Natural killer cell (primary cell): ENCODE measurements at regions not wholly inside any gene's neighbourhood (a gene's known extent, or its start where the extent isn't known, plus 50 kb on each side); places are given as distances from the start of the nearest gene placed in this dataset.

Source experiments
- ATAC-seq, 3 donors: fragments of 150-1000 bp in 2 of 3; fragments of 200-7000 bp in 1 of 3; cut with Tn5 transposase; 1 replicate in 1 of 3; 2 replicates in 2 of 3; pipeline ENCODE4 v1.10.0; 2021; ENCODE audit warnings: mild to moderate bottlenecking in 2 of 3, moderate library complexity in 2 of 3
- DNase-seq, 2 donors: peaks; one replicate each; pipeline versions ENCODE4 v3.0.0 to v3.0.0-alpha.2; 2013 to 2021; ENCODE audit warnings: mixed read lengths in 1 of 2
- H3K27ac ChIP-seq: one replicate; pipeline ENCODE4 v1.5.1; 2013; ENCODE audit warnings: mild to moderate bottlenecking, low read length
- H3K27me3 ChIP-seq: one replicate; pipeline ENCODE4 v1.6.1; 2013; ENCODE audit warnings: low read length; ENCODE audit not compliant: control insufficient read depth, insufficient read depth
- H3K36me3 ChIP-seq: one replicate; pipeline ENCODE4 v1.6.1; 2013; ENCODE audit warnings: low read length; ENCODE audit not compliant: control insufficient read depth, insufficient read depth
- H3K4me1 ChIP-seq: one replicate; pipeline ENCODE4 v1.6.1; 2013; ENCODE audit warnings: low read length; ENCODE audit not compliant: control insufficient read depth, insufficient read depth
- H3K4me3 ChIP-seq: one replicate; pipeline ENCODE4 v1.5.1; 2013; ENCODE audit warnings: low read length
- H3K9me3 ChIP-seq: one replicate; pipeline ENCODE4 v1.6.1; 2013; ENCODE audit warnings: low read length; ENCODE audit not compliant: control insufficient read depth, insufficient read depth
- H3K27ac Mint-ChIP-seq, 2 donors: one replicate each; pipeline ENCODE4 v1.8.0; 2022; ENCODE audit warnings: mild to moderate bottlenecking in 2 of 2, mixed read lengths in 2 of 2, moderate library complexity in 1 of 2
- H3K27me3 Mint-ChIP-seq, 2 donors: one replicate each; pipeline ENCODE4 v1.8.0; 2022; ENCODE audit warnings: low read depth in 2 of 2, mixed read lengths in 2 of 2
- H3K36me3 Mint-ChIP-seq: one replicate; pipeline ENCODE4 v1.8.0; 2022; ENCODE audit warnings: mixed read lengths
- H3K4me1 Mint-ChIP-seq, 2 donors: one replicate each; pipeline ENCODE4 v1.8.0; 2022; ENCODE audit warnings: mixed read lengths in 2 of 2
- H3K4me3 Mint-ChIP-seq: one replicate; pipeline ENCODE4 v1.8.0; 2022; ENCODE audit warnings: mild to moderate bottlenecking, moderate library complexity, mixed read lengths
- H3K9me3 Mint-ChIP-seq, 2 donors: one replicate each; pipeline ENCODE4 v1.8.0; 2022; ENCODE audit warnings: mixed read lengths in 2 of 2
- WGBS: methylation state at CpG from one replicate; pipeline ENCODE4 v1.1.7; 2013; ENCODE audit warnings: missing lambda C conversion rate; ENCODE audit not compliant: insufficient coverage; 5-methylcytosine and 5-hydroxymethylcytosine counted together
- intact Hi-C: fragments of 100-400 bp; cut with micrococcal nuclease; formaldehyde crosslinking; loops from one replicate; pipeline ENCODE4 v1.14.2; 2022
- TF ChIP-seq, protein P1 (sequence below): fragments of 200-600 bp; IDR thresholded peaks from one replicate; pipeline ENCODE4 v1.8.0; 2022; ENCODE audit warnings: antibody characterized with exemption

GRCh38 chr5:109563739-109564138 is 126.0 kb upstream of the MAN2A1 start:
- WGBS, result no CpG with 5 or more reads among the region's 1 CpG
- DNase-seq (no peak), ATAC-seq (no peak)
- peaks cover 8 to 28% of the 10 kb centered on the region in 2 donors for H3K27me3 Mint-ChIP-seq
- H3K27ac ChIP-seq, result no peak overlapping the region
- H3K36me3 Mint-ChIP-seq, result peaks cover 6% of the 10 kb centered on the region
- no peaks in the 10 kb centered on the region for H3K9me3 ChIP-seq
- no peak overlapping the region for H3K4me3 Mint-ChIP-seq
- no peaks in the 10 kb centered on the region for H3K9me3 Mint-ChIP-seq
- H3K4me1 Mint-ChIP-seq, result peaks cover 3 to 4% of the 10 kb centered on the region in 2 donors
- intact Hi-C loops, result no loop called here
- TF ChIP-seq, protein P1, sequence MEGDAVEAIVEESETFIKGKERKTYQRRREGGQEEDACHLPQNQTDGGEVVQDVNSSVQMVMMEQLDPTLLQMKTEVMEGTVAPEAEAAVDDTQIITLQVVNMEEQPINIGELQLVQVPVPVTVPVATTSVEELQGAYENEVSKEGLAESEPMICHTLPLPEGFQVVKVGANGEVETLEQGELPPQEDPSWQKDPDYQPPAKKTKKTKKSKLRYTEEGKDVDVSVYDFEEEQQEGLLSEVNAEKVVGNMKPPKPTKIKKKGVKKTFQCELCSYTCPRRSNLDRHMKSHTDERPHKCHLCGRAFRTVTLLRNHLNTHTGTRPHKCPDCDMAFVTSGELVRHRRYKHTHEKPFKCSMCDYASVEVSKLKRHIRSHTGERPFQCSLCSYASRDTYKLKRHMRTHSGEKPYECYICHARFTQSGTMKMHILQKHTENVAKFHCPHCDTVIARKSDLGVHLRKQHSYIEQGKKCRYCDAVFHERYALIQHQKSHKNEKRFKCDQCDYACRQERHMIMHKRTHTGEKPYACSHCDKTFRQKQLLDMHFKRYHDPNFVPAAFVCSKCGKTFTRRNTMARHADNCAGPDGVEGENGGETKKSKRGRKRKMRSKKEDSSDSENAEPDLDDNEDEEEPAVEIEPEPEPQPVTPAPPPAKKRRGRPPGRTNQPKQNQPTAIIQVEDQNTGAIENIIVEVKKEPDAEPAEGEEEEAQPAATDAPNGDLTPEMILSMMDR, result no peak
- no peaks in the 10 kb centered on the region for H3K27me3 ChIP-seq
- no peaks in the 10 kb centered on the region for H3K36me3 ChIP-seq
- H3K27ac Mint-ChIP-seq, result no peak overlapping the region
- no peaks in the 10 kb centered on the region for H3K4me1 ChIP-seq
- no peak overlapping the region for H3K4me3 ChIP-seq

DNA sequence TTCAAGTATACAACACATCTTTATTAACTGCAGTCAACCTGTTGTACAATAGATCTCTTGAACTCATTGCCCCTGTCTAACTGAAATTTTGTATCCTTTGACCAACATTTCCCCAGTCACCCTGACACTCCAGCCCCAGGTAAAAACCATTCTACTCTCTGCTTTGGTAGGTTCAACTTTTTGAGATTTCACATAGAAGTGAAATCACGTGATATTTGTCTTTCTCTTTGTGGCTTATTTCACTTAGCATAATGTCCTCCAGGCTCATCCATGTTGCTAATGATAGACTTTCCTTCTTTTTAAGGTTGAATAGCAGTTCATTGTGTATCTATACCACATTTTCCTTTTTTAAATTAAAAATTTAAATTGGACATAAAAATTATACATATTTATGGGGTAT is 126.5 kb upstream of the MAN2A1 start:
- Mint-ChIP-seq H3K4me1 (peaks cover 8 to 10% of the 10 kb centered on the region in 2 donors), H3K27ac (no peak overlapping the region), H3K36me3 (peaks cover 6% of the 10 kb centered on the region), H3K9me3 (no peaks in the 10 kb centered on the region), H3K27me3 (peaks cover 11 to 28% of the 10 kb centered on the region in 2 donors), H3K4me3 (no peak overlapping the region)
- TF ChIP-seq, protein P1, result no peak
- H3K27me3 ChIP-seq, result no peaks in the 10 kb centered on the region
- no peak overlapping the region for H3K27ac ChIP-seq
- peaks cover 3% of the 10 kb centered on the region for H3K4me1 ChIP-seq
- H3K36me3 ChIP-seq, result no peaks in the 10 kb centered on the region
- 88% methylated on average over 1 of the region's 1 CpG for WGBS
- H3K9me3 ChIP-seq, result no peaks in the 10 kb centered on the region
- intact Hi-C loops, result no loop called here
- no peak overlapping the region for H3K4me3 ChIP-seq
- DNase-seq (no peak), ATAC-seq (no peak)

GRCh38 chr5:109562441-109562840 is 127.3 kb upstream of the MAN2A1 start:
- intact Hi-C loops, result no loop called here
- WGBS, result 93% methylated on average over 2 of the region's 3 CpGs
- H3K27ac Mint-ChIP-seq, result no peak overlapping the region

GRCh38 chr5:109561447-109561846 is 128.3 kb upstream of the MAN2A1 start:
- Mint-ChIP-seq H3K4me1 (peaks cover 13 to 19% of the 10 kb centered on the region in 2 donors), H3K36me3 (peaks cover 6% of the 10 kb centered on the region)
- intact Hi-C loops, result no loop called here

More at GRCh38 chr5:109562441-109562840, 127.3 kb upstream of the MAN2A1 start:
- Mint-ChIP-seq H3K9me3 (no peaks in the 10 kb centered on the region), H3K27me3 (peaks cover 14 to 28% of the 10 kb centered on the region in 2 donors), H3K36me3 (peaks cover 6% of the 10 kb centered on the region), H3K4me1 (peaks cover 13 to 17% of the 10 kb centered on the region in 2 donors), H3K4me3 (no peak overlapping the region)
- DNase-seq, result no peak
- Histone ChIP-seq H3K27ac (no peak overlapping the region), H3K4me3 (no peak overlapping the region), H3K36me3 (no peaks in the 10 kb centered on the region), H3K9me3 (no peaks in the 10 kb centered on the region), H3K27me3 (no peaks in the 10 kb centered on the region), H3K4me1 (peaks cover 3% of the 10 kb centered on the region)
- TF ChIP-seq, protein P1, result no peak
- no peak for ATAC-seq

More at GRCh38 chr5:109561447-109561846, 128.3 kb upstream of the MAN2A1 start:
- H3K27ac ChIP-seq, result no peak overlapping the region
- no peaks in the 10 kb centered on the region for H3K36me3 ChIP-seq
- Mint-ChIP-seq H3K27ac (no peak overlapping the region), H3K4me3 (no peak overlapping the region), H3K27me3 (peaks cover 13 to 24% of the 10 kb centered on the region in 2 donors), H3K9me3 (no peaks in the 10 kb centered on the region)
- H3K9me3 ChIP-seq, result no peaks in the 10 kb centered on the region
- peaks cover 3% of the 10 kb centered on the region for H3K4me1 ChIP-seq
- TF ChIP-seq, protein P1, result no peak
- DNase-seq, result no peak
- no peaks in the 10 kb centered on the region for H3K27me3 ChIP-seq
- no peak for ATAC-seq
- H3K4me3 ChIP-seq, result no peak overlapping the region
